OCI-LY7 (cell line): ENCODE measurements at regions not wholly inside any gene's neighbourhood (a gene's known extent, or its start where the extent isn't known, plus 50 kb on each side); places are given as distances from the start of the nearest gene placed in this dataset.

Experiments used
- EZH2phosphoT487 ChIP-seq: fragments of 200-600 bp; sonication (generic); IDR thresholded peaks from 2 replicates; pipeline ENCODE4 v1.6.1; 2018; ENCODE audit warnings: low read depth, borderline replicate concordance, mild to moderate bottlenecking, mixed run types, antibody characterized with exemption, low read length, moderate library complexity, mixed read lengths
- TF ChIP-seq, protein P1 (sequence below): fragments of 200-600 bp; sonication (generic); conservative IDR thresholded peaks from 2 replicates; pipeline ENCODE4 v1.5.1; 2014; ENCODE audit warnings: mild to moderate bottlenecking, antibody characterized with exemption, low read length, moderate library complexity, mixed read lengths

DNA sequence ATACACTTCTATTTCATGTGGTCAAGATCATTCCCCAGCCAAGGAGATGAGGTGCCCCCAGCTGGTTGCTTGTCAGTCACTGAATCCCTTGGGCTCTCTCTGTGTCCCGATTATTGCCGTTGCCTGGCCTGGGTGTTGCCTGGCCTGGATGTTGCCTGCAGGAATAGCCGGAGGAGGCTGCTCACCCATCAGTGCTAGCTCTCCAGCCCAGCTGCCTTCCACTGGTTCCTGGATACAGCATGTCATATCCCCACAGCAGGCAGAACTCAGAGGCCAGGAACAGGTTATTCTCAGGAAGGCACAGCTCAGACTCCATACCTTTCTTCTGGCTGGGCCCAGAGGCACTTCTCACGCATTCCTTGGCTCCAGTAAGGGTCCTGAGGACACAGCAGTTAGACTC, 542.1 kb upstream of the MGMT start:
- TF ChIP-seq, protein P1, sequence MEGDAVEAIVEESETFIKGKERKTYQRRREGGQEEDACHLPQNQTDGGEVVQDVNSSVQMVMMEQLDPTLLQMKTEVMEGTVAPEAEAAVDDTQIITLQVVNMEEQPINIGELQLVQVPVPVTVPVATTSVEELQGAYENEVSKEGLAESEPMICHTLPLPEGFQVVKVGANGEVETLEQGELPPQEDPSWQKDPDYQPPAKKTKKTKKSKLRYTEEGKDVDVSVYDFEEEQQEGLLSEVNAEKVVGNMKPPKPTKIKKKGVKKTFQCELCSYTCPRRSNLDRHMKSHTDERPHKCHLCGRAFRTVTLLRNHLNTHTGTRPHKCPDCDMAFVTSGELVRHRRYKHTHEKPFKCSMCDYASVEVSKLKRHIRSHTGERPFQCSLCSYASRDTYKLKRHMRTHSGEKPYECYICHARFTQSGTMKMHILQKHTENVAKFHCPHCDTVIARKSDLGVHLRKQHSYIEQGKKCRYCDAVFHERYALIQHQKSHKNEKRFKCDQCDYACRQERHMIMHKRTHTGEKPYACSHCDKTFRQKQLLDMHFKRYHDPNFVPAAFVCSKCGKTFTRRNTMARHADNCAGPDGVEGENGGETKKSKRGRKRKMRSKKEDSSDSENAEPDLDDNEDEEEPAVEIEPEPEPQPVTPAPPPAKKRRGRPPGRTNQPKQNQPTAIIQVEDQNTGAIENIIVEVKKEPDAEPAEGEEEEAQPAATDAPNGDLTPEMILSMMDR, result no peak
- TF ChIP-seq EZH2phosphoT487, result no peak
